GM12878 (cell line): ENCODE measurements at regions not wholly inside any gene's neighbourhood (a gene's known extent, or its start where the extent isn't known, plus 50 kb on each side); places are given as distances from the start of the nearest gene placed in this dataset.

ENCODE experiments used
- ATAC-seq: fragments of 200-7000 bp; cut with Tn5 transposase; 3 replicates; pipeline ENCODE4 v1.9.1; 2020; ENCODE audit warnings: mild to moderate bottlenecking, moderate library complexity
- BruUV-seq: library from RNA; stranded (reverse); fragments of 400-500 nt; replicated peaks from 2 replicates; lab custom pipeline; 2021; lab: Mats Ljungman, UMichigan
- CTCF ChIA-PET: fragments of 300-600 bp; sonication (Branson Sonifier 250); formaldehyde crosslinking; extraction: SDS; loops from one replicate; lab custom pipeline; 2021; ENCODE audit warnings: inconsistent platforms; lab: Yijun Ruan, JAX
- POLR2A ChIA-PET: fragments of 350-600 bp; formaldehyde crosslinking; extraction: SDS; loops from one replicate; lab custom pipeline; 2021; ENCODE audit warnings: inconsistent platforms; lab: Charles Lee
- RAD21 ChIA-PET: fragments of 300-600 bp; sonication (Branson Sonifier 250); formaldehyde crosslinking; loops from one replicate; lab custom pipeline; 2023; ENCODE audit warnings: antibody characterized with exemption; ENCODE audit not compliant: unreplicated experiment; lab: Charles Lee
- SMC1A ChIA-PET: fragments of 300-600 bp; sonication (Branson Sonifier 250); formaldehyde crosslinking; loops from one replicate; lab custom pipeline; 2023; ENCODE audit not compliant: unreplicated experiment, uncharacterized antibody; lab: Charles Lee
- DNase-seq: peaks from one replicate; pipeline ENCODE4 v3.0.0-alpha.2; 2011; ENCODE audit warnings: low read depth, low spot score
- FAIRE-seq: peaks from 3 replicates; lab custom pipeline; 2011; peaks lifted over from hg19 to GRCh38; lab: Jason Lieb, UNC
- H2AFZ ChIP-seq: 2 replicates; pipeline ENCODE4 v1.6.0; 2011; ENCODE audit warnings: low read depth, low read length, control low read depth; ENCODE audit not compliant: control insufficient read depth
- H3K27ac ChIP-seq: 2 replicates; pipeline ENCODE4 v1.5.1; 2011; ENCODE audit warnings: control low read depth; ENCODE audit not compliant: control insufficient read depth, insufficient read depth
- H3K27me3 ChIP-seq, 2 experiments: replicated peaks in 1 of 2; 2 replicates each; pipeline versions ENCODE4 v1.6.0 to v1.6.1; 2011; ENCODE audit warnings: low read length in 1 of 2; ENCODE audit not compliant: control insufficient read depth in 2 of 2, insufficient read depth in 2 of 2
- H3K36me3 ChIP-seq, 2 experiments: 2 replicates each; pipeline ENCODE4 v1.5.1; 2011; ENCODE audit warnings: low read length in 1 of 2; ENCODE audit not compliant: control insufficient read depth in 2 of 2, insufficient read depth in 2 of 2
- H3K4me1 ChIP-seq: 2 replicates; pipeline ENCODE4 v1.6.1; 2011; ENCODE audit warnings: mild to moderate bottlenecking, low read length, moderate library complexity, mixed read lengths; ENCODE audit not compliant: control insufficient read depth, insufficient read depth
- H3K4me2 ChIP-seq: 2 replicates; pipeline ENCODE4 v1.6.0; 2011; ENCODE audit warnings: control low read depth; ENCODE audit not compliant: control insufficient read depth, insufficient read depth
- H3K4me3 ChIP-seq: fragments of 200-600 bp; sonication (generic); 2 replicates; pipeline ENCODE4 v1.5.1; 2016
- H3K79me2 ChIP-seq: 2 replicates; pipeline ENCODE4 v1.6.0; 2011; ENCODE audit warnings: low read length; ENCODE audit not compliant: control insufficient read depth, insufficient read depth
- H3K9ac ChIP-seq: 2 replicates; pipeline ENCODE4 v1.8.0; 2011; ENCODE audit warnings: low read length, control low read depth, mixed read lengths; ENCODE audit not compliant: control insufficient read depth, insufficient read depth
- H3K9me3 ChIP-seq: replicated peaks from 3 replicates; pipeline ENCODE4 v1.5.1; 2011; ENCODE audit warnings: mild to moderate bottlenecking, low read length; ENCODE audit not compliant: control insufficient read depth, insufficient read depth
- H4K20me1 ChIP-seq: 2 replicates; pipeline ENCODE4 v1.6.0; 2011; ENCODE audit not compliant: control insufficient read depth, insufficient read depth
- BMI1 ChIP-seq: fragments of 450-650 bp; IDR thresholded peaks from 2 replicates; pipeline ENCODE4 v1.6.1; 2016; ENCODE audit warnings: mild to moderate bottlenecking, moderate library complexity, borderline replicate concordance
- CREB1 ChIP-seq: IDR thresholded peaks from 2 replicates; pipeline ENCODE4 v1.6.1; 2012; ENCODE audit warnings: low read depth, mild to moderate bottlenecking, inconsistent platforms
- E2F8 ChIP-seq: fragments of 450-650 bp; IDR thresholded peaks from 2 replicates; pipeline ENCODE4 v1.6.1; 2018; ENCODE audit warnings: mild to moderate bottlenecking, low read depth, moderate library complexity; ENCODE audit not compliant: partially characterized antibody
- POLR2AphosphoS2 ChIP-seq: IDR thresholded peaks from 2 replicates; pipeline ENCODE4 v1.6.1; 2011; ENCODE audit warnings: low read depth, mild to moderate bottlenecking, low read length, improper control_type of control experiment, moderate library complexity
- POU2F2 ChIP-seq: IDR thresholded peaks from 3 replicates; pipeline ENCODE4 v1.6.1; 2011; ENCODE audit warnings: low read depth, mild to moderate bottlenecking, low read length, borderline replicate concordance
- SMAD1 ChIP-seq: fragments of 450-650 bp; IDR thresholded peaks from 2 replicates; pipeline ENCODE4 v1.6.1; 2018; ENCODE audit warnings: mild to moderate bottlenecking, low read depth; ENCODE audit not compliant: partially characterized antibody
- WGBS: methylation state at CpG from one replicate; pipeline ENCODE4 v1.1.6; 2016; ENCODE audit warnings: low lambda C conversion rate; ENCODE audit not compliant: insufficient replicate concordance, insufficient coverage; ENCODE audit errors: missing lambda C conversion rate; 5-methylcytosine and 5-hydroxymethylcytosine counted together
- in situ Hi-C: fragments of 300-500 bp; cut with MboI; formaldehyde crosslinking; loops from 9 replicates; pipeline ENCODE4 v1.14.3; 2018; ENCODE audit warnings: mixed read lengths
- intact Hi-C: fragments of 100-400 bp; cut with micrococcal nuclease; formaldehyde crosslinking; loops from one replicate; pipeline ENCODE4 v1.14.2; 2022; ENCODE audit not compliant: unreplicated experiment

GRCh38 chr9:102000956-102001355 lies 262.5 kb upstream of the GRIN3A start:
- Histone ChIP-seq H3K36me3 (no peaks in the 10 kb centered on the region), H3K9me3 (no peaks in the 10 kb centered on the region), H3K9ac (no peak overlapping the region), H3K4me1 (no peaks in the 10 kb centered on the region), H4K20me1 (no peaks in the 10 kb centered on the region), H3K79me2 (no peaks in the 10 kb centered on the region), H3K4me3 (no peak overlapping the region), H3K4me2 (no peak overlapping the region), H3K27me3 (no peaks in the 10 kb centered on the region), H2AFZ (no peak overlapping the region), H3K27ac (no peak overlapping the region)
- FAIRE-seq (no peak), ATAC-seq (no peak), DNase-seq (no peak)
- intact Hi-C loops, result no loop called here
- TF ChIP-seq CREB1 (no peak), POLR2AphosphoS2 (no peak), POU2F2 (no peak), SMAD1 (no peak), BMI1 (no peak), E2F8 (no peak)
- BruUV-seq, result no TSS peak
- SMC1A ChIA-PET, result no interaction called here
- CTCF ChIA-PET, result interaction anchor here (1.2 kb wide), 1 partner anchor 8 kb away, joined by 3 read pairs; no protein-coding TSS in a partner anchor
- WGBS, result 0% methylated on average over 1 of the region's 1 CpG
- POLR2A ChIA-PET, result no interaction called here
- RAD21 ChIA-PET, result no interaction called here
- in situ Hi-C loops, result no loop called here
